GM23338 (cell line): ENCODE measurements at regions not wholly inside any gene's neighbourhood (a gene's known extent, or its start where the extent isn't known, plus 50 kb on each side); places are given as distances from the start of the nearest gene placed in this dataset.

Experiments used
- CTCF ChIP-seq, 2 experiments: fragments of 200-600 bp in 1 of 2; sonication (generic) in 1 of 2; conservative IDR thresholded peaks; 2 replicates each; pipeline versions ENCODE4 v1.5.1 to v1.6.1; 2016 to 2017; ENCODE audit warnings: antibody characterized with exemption in 2 of 2, low read depth in 2 of 2, mild to moderate bottlenecking in 2 of 2, moderate library complexity in 1 of 2
- EZH2 ChIP-seq: fragments of 200-600 bp; sonication (generic); IDR thresholded peaks from one replicate; pipeline ENCODE4 v1.8.0; 2017; ENCODE audit warnings: antibody characterized with exemption, mild to moderate bottlenecking, low read depth; ENCODE audit not compliant: unreplicated experiment
- REST ChIP-seq: IDR thresholded peaks from one replicate; pipeline ENCODE4 v1.6.1; 2018; ENCODE audit warnings: antibody characterized with exemption; ENCODE audit not compliant: unreplicated experiment
- ZNF114 ChIP-seq: fragments of 250-450 bp; sonication (Bioruptor Pico); IDR thresholded peaks from 2 replicates; pipeline ENCODE4 v1.5.0; 2020; ENCODE audit warnings: mild to moderate bottlenecking, moderate library complexity

GRCh38 chr2:122366969-122367645, 611.7 kb downstream of the TSN start:
- no peak for TF ChIP-seq EZH2
- no peak for TF ChIP-seq CTCF (conservative IDR thresholded peaks at IDR 0.05; ENCODE audit: low read depth in 2 of 2)
- TF ChIP-seq REST, result no peak
- TF ChIP-seq ZNF114, result no peak
